DOHH2 (cell line): ENCODE measurements at regions not wholly inside any gene's neighbourhood (a gene's known extent, or its start where the extent isn't known, plus 50 kb on each side); places are given as distances from the start of the nearest gene placed in this dataset.

Experiments used
- H3F3A ChIP-seq: fragments of 200-600 bp; sonication (generic), shearing (Covaris generic); 2 replicates; pipeline ENCODE4 v1.6.0; 2016; ENCODE audit warnings: antibody characterized with exemption, mild to moderate bottlenecking; ENCODE audit not compliant: control insufficient read depth, insufficient read depth
- H3K27ac ChIP-seq: fragments of 200-600 bp; sonication (generic); 2 replicates; pipeline ENCODE4 v1.5.1; 2014; ENCODE audit warnings: low read depth, mild to moderate bottlenecking, low read length, moderate library complexity
- H3K27me3 ChIP-seq: fragments of 200-600 bp; sonication (generic); 2 replicates; pipeline ENCODE4 v1.6.1; 2014; ENCODE audit warnings: mild to moderate bottlenecking, low read length, mixed read lengths; ENCODE audit not compliant: control insufficient read depth
- H3K36me3 ChIP-seq: fragments of 200-600 bp; sonication (generic); 2 replicates; pipeline ENCODE4 v1.6.1; 2014; ENCODE audit warnings: mild to moderate bottlenecking, low read length, moderate library complexity, mixed read lengths; ENCODE audit not compliant: control insufficient read depth
- H3K4me1 ChIP-seq: fragments of 200-600 bp; sonication (generic); 2 replicates; pipeline ENCODE4 v1.6.1; 2014; ENCODE audit warnings: mild to moderate bottlenecking, low read length, mixed read lengths; ENCODE audit not compliant: control insufficient read depth
- H3K4me2 ChIP-seq: fragments of 200-600 bp; sonication (generic); 2 replicates; pipeline ENCODE4 v1.6.0; 2014; ENCODE audit warnings: mild to moderate bottlenecking, low read length, moderate library complexity
- H3K4me3 ChIP-seq: fragments of 200-600 bp; sonication (generic); 2 replicates; pipeline ENCODE4 v1.5.1; 2014; ENCODE audit warnings: mild to moderate bottlenecking, low read length, mixed read lengths
- H3K79me2 ChIP-seq: fragments of 200-600 bp; sonication (generic); 2 replicates; pipeline ENCODE4 v1.6.1; 2014; ENCODE audit warnings: mild to moderate bottlenecking, low read length, mixed read lengths; ENCODE audit not compliant: control insufficient read depth
- H3K9me2 ChIP-seq: fragments of 200-600 bp; sonication (generic); replicated peaks from 2 replicates; pipeline ENCODE4 v1.6.1; 2014; ENCODE audit warnings: mild to moderate bottlenecking, low read length, mixed read lengths; ENCODE audit not compliant: control insufficient read depth
- H3K9me3 ChIP-seq: fragments of 200-600 bp; sonication (generic); 2 replicates; pipeline ENCODE4 v1.6.1; 2014; ENCODE audit warnings: antibody characterized with exemption, low read length, mixed read lengths; ENCODE audit not compliant: control insufficient read depth, insufficient read depth
- H4K20me1 ChIP-seq: fragments of 200-600 bp; sonication (generic); 2 replicates; pipeline ENCODE4 v1.6.0; 2014; ENCODE audit warnings: low read depth, mild to moderate bottlenecking, antibody characterized with exemption, low read length, moderate library complexity; ENCODE audit not compliant: control insufficient read depth, insufficient read depth
- CTCF ChIP-seq: fragments of 200-600 bp; sonication (generic); IDR thresholded peaks from one replicate; pipeline ENCODE4 v1.5.1; 2014; ENCODE audit warnings: antibody characterized with exemption, mild to moderate bottlenecking, low read depth, low read length; ENCODE audit not compliant: poor library complexity, severe bottlenecking
- EZH2phosphoT487 ChIP-seq: fragments of 200-600 bp; sonication (generic); IDR thresholded peaks from 2 replicates; pipeline ENCODE4 v1.6.1; 2017; ENCODE audit warnings: borderline replicate concordance, mild to moderate bottlenecking, antibody characterized with exemption, low read length, moderate library complexity, mixed read lengths

GRCh38 chr12:24560192-24560775, 388.6 kb downstream of the BCAT1 start:
- TF ChIP-seq EZH2phosphoT487 (no peak), CTCF (no peak)
- H4K20me1 ChIP-seq = no peaks in the 10 kb centered on the region
- no peaks in the 10 kb centered on the region for H3K9me3 ChIP-seq
- H3K4me2 ChIP-seq = no peak overlapping the region
- H3K27me3 ChIP-seq = peaks cover 29% of the 10 kb centered on the region
- no peak overlapping the region for H3K27ac ChIP-seq
- no peaks in the 10 kb centered on the region for H3K9me2 ChIP-seq
- H3K4me1 ChIP-seq = no peaks in the 10 kb centered on the region
- H3K36me3 ChIP-seq = no peaks in the 10 kb centered on the region
- H3F3A ChIP-seq = no peaks in the 10 kb centered on the region
- no peaks in the 10 kb centered on the region for H3K79me2 ChIP-seq
- H3K4me3 ChIP-seq = no peak overlapping the region

GRCh38 chr12:24557738-24558137, 391.2 kb downstream of the BCAT1 start:
- no peaks in the 10 kb centered on the region for H3K4me1 ChIP-seq
- H3K27me3 ChIP-seq = peaks cover 12% of the 10 kb centered on the region
- H3K9me2 ChIP-seq = no peaks in the 10 kb centered on the region
- H3K4me3 ChIP-seq = no peak overlapping the region
- no peak overlapping the region for H3K27ac ChIP-seq
- no peak overlapping the region for H3K4me2 ChIP-seq
- no peaks in the 10 kb centered on the region for H3K9me3 ChIP-seq
- no peaks in the 10 kb centered on the region for H3F3A ChIP-seq
- no peak for TF ChIP-seq CTCF
- no peak for TF ChIP-seq EZH2phosphoT487
- no peaks in the 10 kb centered on the region for H3K79me2 ChIP-seq
- H3K36me3 ChIP-seq = no peaks in the 10 kb centered on the region
- H4K20me1 ChIP-seq = no peaks in the 10 kb centered on the region

GRCh38 chr12:24555730-24556129, 393.2 kb downstream of the BCAT1 start:
- peaks cover 3% of the 10 kb centered on the region for H3K27me3 ChIP-seq
- no peak for TF ChIP-seq EZH2phosphoT487
- TF ChIP-seq CTCF = no peak
- no peak overlapping the region for H3K27ac ChIP-seq
- H3F3A ChIP-seq = no peaks in the 10 kb centered on the region
- H3K4me1 ChIP-seq = no peaks in the 10 kb centered on the region
- no peaks in the 10 kb centered on the region for H3K9me3 ChIP-seq
- H3K79me2 ChIP-seq = no peaks in the 10 kb centered on the region
- H3K36me3 ChIP-seq = no peaks in the 10 kb centered on the region
- no peak overlapping the region for H3K4me2 ChIP-seq
- H4K20me1 ChIP-seq = no peaks in the 10 kb centered on the region
- H3K4me3 ChIP-seq = no peak overlapping the region
- H3K9me2 ChIP-seq = no peaks in the 10 kb centered on the region
